Colonic mucosa (tissue), 4 donors: ENCODE measurements at regions not wholly inside any gene's neighbourhood (a gene's known extent, or its start where the extent isn't known, plus 50 kb on each side); places are given as distances from the start of the nearest gene placed in this dataset.

Experiments used
- DNase-seq: peaks from one replicate; pipeline ENCODE4 v3.0.0-alpha.2; 2020
- H3K27ac ChIP-seq: fragments of 200-600 bp; one replicate; pipeline ENCODE4 v1.8.0; 2021
- H3K27me3 ChIP-seq: fragments of 200-600 bp; one replicate; pipeline ENCODE4 v1.8.0; 2021
- H3K36me3 ChIP-seq: fragments of 200-600 bp; one replicate; pipeline ENCODE4 v1.8.0; 2021
- H3K4me1 ChIP-seq: fragments of 200-600 bp; one replicate; pipeline ENCODE4 v1.8.0; 2021; ENCODE audit warnings: mild to moderate bottlenecking
- H3K4me3 ChIP-seq: fragments of 200-600 bp; one replicate; pipeline ENCODE4 v1.8.0; 2021
- H3K9ac ChIP-seq, 2 donors: one replicate each; pipeline ENCODE4 v1.7.0; 2013; ENCODE audit warnings: control low read depth in 2 of 2, low read depth in 2 of 2, low read length in 2 of 2
- H3K9me3 ChIP-seq: fragments of 200-600 bp; one replicate; pipeline ENCODE4 v1.8.0; 2021
- intact Hi-C: fragments of 100-400 bp; cut with DNase I; formaldehyde crosslinking; loops from one replicate; pipeline ENCODE4 v1.14.1; 2022
- TF ChIP-seq, protein P1 (sequence below): fragments of 200-600 bp; IDR thresholded peaks from one replicate; pipeline ENCODE4 v1.8.0; 2022; ENCODE audit warnings: antibody characterized with exemption, mild to moderate bottlenecking
- donor health status: healthy.
- donor health status: DM: no; HTN: no; CAD: no.
- donor health status: DM: no; HTN: no; CAD: no.

DNA sequence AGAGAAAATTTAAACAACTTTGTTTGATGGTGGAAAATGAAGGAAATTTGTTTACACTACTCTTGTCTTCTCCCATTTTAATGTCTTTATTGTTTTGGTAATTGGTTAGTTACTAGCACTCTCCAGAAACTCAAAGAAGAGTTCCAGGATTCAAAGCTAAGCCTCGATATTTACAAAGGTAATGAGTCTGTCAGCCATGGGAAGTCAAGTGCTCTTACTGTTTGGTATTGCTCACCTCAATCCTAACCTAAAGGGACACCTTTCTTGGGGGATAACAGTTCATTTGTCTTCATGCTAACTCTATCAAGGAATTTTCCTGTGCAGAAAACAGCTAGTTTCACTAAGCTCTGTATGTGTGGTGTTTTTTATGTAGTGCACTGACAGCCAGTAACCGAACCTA is 222.9 kb upstream of the LMO3 start:
- DNase-seq = no peak
- Histone ChIP-seq H3K9ac (no peak overlapping the region), H3K27ac (no peak overlapping the region), H3K4me3 (no peak overlapping the region), H3K9me3 (no peaks in the 10 kb centered on the region), H3K27me3 (no peaks in the 10 kb centered on the region), H3K4me1 (no peaks in the 10 kb centered on the region), H3K36me3 (no peaks in the 10 kb centered on the region)
- TF ChIP-seq, protein P1, sequence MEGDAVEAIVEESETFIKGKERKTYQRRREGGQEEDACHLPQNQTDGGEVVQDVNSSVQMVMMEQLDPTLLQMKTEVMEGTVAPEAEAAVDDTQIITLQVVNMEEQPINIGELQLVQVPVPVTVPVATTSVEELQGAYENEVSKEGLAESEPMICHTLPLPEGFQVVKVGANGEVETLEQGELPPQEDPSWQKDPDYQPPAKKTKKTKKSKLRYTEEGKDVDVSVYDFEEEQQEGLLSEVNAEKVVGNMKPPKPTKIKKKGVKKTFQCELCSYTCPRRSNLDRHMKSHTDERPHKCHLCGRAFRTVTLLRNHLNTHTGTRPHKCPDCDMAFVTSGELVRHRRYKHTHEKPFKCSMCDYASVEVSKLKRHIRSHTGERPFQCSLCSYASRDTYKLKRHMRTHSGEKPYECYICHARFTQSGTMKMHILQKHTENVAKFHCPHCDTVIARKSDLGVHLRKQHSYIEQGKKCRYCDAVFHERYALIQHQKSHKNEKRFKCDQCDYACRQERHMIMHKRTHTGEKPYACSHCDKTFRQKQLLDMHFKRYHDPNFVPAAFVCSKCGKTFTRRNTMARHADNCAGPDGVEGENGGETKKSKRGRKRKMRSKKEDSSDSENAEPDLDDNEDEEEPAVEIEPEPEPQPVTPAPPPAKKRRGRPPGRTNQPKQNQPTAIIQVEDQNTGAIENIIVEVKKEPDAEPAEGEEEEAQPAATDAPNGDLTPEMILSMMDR = no peak
- intact Hi-C loops = no loop called here

DNA sequence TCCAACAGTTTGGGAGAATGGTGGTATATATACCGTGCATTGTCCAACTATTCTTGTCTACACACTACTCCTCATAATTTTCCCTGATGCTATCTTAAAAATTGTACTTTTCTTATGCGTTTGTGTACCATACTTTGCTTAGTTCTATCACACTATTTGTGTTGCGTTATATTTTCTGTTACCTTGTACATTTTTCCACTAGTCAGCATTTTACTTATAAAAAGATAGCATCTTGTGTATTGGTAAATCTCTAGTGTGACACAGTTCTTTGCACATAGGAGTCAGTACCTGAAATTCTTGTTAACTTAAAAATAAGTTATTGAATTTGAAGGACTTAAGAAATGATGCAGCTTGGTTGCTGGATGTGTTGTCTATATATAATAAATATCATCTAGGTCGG is 201.8 kb upstream of the LMO3 start:
- no peaks in the 10 kb centered on the region for H3K36me3 ChIP-seq
- no peak for DNase-seq
- intact Hi-C loops = no loop called here

DNA sequence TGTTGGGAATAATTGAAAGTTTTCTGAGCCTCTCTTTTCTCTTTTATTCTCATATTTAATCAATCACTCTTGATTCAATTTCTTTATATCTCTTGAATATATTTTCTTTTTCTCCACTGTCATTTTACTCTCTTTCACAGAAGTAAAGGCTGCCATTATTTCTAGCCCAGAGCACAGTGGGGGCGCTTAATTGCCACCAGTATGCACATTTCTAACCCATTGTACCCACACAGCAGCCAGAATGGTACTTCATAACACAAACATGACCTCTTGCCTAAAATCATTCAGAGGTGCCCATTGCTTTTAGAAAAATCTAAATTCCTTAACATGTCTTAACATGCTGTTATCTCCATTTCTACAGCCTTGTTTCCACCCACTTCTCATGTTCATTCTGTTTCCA is 190.2 kb upstream of the LMO3 start:
- Histone ChIP-seq H3K4me3 (no peak overlapping the region), H3K9ac (no peak overlapping the region), H3K9me3 (no peaks in the 10 kb centered on the region), H3K27me3 (no peaks in the 10 kb centered on the region), H3K27ac (no peak overlapping the region), H3K4me1 (no peaks in the 10 kb centered on the region), H3K36me3 (no peaks in the 10 kb centered on the region)
- intact Hi-C loops = no loop called here
- no peak for DNase-seq
- TF ChIP-seq, protein P1 = no peak

More for the DNA sequence above, 201.8 kb upstream of the LMO3 start:
- Histone ChIP-seq H3K27me3 (no peaks in the 10 kb centered on the region), H3K27ac (no peak overlapping the region), H3K9me3 (no peaks in the 10 kb centered on the region), H3K4me3 (no peak overlapping the region), H3K9ac (no peak overlapping the region), H3K4me1 (no peaks in the 10 kb centered on the region)
- TF ChIP-seq, protein P1 = no peak

DNA sequence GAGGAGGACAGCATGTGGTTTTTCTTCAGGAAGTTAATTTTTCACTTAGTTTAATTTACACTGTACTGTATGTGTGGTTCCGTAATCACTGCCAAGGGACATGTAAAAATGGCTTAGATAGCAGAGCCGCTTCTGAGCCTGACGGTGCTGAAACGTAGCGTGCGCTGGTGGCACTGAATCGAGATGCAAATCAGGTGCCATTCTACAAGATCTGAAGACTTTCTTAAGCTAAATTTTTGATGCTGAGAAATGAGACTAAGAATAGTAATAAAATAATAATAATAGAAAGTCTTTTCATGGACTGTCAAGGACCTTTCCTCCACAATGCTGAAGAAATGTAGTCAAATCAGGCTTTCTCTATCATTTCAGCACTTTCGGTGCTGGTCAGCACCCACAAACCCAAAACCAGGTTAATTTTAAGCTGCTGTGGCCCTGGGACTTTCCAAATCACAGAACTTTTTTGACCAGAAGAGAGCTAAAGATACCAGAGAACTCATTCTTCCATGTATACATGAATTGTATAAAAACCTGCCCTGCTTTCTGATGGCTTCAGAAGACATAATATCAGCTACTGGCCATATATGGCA is 183.3 kb upstream of the LMO3 start:
- H3K9me3 ChIP-seq = no peaks in the 10 kb centered on the region
- H3K9ac ChIP-seq = no peak overlapping the region
- no peaks in the 10 kb centered on the region for H3K36me3 ChIP-seq
- TF ChIP-seq, protein P1 = no peak
- intact Hi-C loops = no loop called here
- DNase-seq = no peak
- H3K27me3 ChIP-seq = no peaks in the 10 kb centered on the region
- H3K4me3 ChIP-seq = no peak overlapping the region
- H3K27ac ChIP-seq = no peak overlapping the region
- H3K4me1 ChIP-seq = no peaks in the 10 kb centered on the region

DNA sequence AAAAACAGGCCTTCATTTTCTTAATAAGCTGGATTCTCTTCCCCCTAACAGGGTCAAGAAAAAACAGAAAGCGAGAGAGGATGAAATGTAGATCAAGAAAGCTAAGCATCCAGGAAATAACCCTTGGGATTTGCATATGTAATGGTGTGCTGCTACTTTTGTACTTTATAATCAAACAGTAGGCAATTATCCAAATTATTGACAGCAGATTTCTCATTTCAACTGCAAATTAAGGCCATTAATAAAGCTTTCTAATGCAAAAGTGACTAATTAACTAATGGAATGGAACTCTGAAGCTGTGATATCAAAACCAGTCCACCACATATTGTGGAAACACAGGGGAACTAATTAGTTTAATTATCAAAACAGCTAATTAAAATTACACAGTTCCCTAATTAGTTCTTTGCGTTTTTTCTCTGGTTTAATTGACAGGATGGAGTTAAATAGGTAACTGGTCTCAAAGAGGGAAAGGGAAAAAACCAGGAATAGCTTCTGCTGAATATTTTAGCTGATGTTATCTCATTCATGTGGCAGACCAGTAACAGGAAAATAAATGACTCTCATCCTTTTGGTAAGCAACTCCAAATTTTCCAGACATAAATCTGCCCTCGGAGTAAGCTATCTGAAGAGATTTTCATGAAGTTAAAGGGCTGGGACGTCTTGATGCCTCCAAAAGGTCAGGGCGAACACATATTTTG is 182.7 kb upstream of the LMO3 start:
- intact Hi-C loops = no loop called here
- Histone ChIP-seq H3K36me3 (no peaks in the 10 kb centered on the region), H3K9me3 (no peaks in the 10 kb centered on the region), H3K4me1 (no peaks in the 10 kb centered on the region), H3K9ac (no peak overlapping the region), H3K27ac (no peak overlapping the region), H3K27me3 (no peaks in the 10 kb centered on the region), H3K4me3 (no peak overlapping the region)
- DNase-seq = no peak
- TF ChIP-seq, protein P1 = no peak
